ENCODE measurements at regions not wholly inside any gene's neighbourhood (a gene's known extent, or its start where the extent isn't known, plus 50 kb on each side); places are given as distances from the start of the nearest gene placed in this dataset.
"Not testable (repeated sequence)": the region's sequence is repeated elsewhere in the genome, so short reads cannot be mapped to it uniquely, and the experiment has no call there.

- no peaks in the 10 kb centered on the region for H3K9me3 ChIP-seq
- DNase-seq (ENCODE audit: low spot score): no peak
- H3K36me3 ChIP-seq: peaks cover 5% of the 10 kb centered on the region
- H3K27ac ChIP-seq: no peak overlapping the region
- TF ChIP-seq, protein P1, sequence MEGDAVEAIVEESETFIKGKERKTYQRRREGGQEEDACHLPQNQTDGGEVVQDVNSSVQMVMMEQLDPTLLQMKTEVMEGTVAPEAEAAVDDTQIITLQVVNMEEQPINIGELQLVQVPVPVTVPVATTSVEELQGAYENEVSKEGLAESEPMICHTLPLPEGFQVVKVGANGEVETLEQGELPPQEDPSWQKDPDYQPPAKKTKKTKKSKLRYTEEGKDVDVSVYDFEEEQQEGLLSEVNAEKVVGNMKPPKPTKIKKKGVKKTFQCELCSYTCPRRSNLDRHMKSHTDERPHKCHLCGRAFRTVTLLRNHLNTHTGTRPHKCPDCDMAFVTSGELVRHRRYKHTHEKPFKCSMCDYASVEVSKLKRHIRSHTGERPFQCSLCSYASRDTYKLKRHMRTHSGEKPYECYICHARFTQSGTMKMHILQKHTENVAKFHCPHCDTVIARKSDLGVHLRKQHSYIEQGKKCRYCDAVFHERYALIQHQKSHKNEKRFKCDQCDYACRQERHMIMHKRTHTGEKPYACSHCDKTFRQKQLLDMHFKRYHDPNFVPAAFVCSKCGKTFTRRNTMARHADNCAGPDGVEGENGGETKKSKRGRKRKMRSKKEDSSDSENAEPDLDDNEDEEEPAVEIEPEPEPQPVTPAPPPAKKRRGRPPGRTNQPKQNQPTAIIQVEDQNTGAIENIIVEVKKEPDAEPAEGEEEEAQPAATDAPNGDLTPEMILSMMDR (IDR thresholded peaks at IDR 0.05): no peak
- H3K27me3 ChIP-seq: no peaks in the 10 kb centered on the region
- no peaks in the 10 kb centered on the region for H3K4me1 ChIP-seq
- no peak overlapping the region for H3K4me3 ChIP-seq
Measured at GRCh38 chr5:94057217-94057616, 315.8 kb upstream of the POU5F2 start.

- DNase-seq (ENCODE audit: low spot score); H3K27ac ChIP-seq; H3K9me3 ChIP-seq; H3K4me3 ChIP-seq; H3K27me3 ChIP-seq; H3K4me1 ChIP-seq: not testable (repeated sequence)
- peaks cover 14% of the 10 kb centered on the region for H3K36me3 ChIP-seq
Measured at GRCh38 chr5:94049307-94049922, 308.0 kb upstream of the POU5F2 start.

DNA sequence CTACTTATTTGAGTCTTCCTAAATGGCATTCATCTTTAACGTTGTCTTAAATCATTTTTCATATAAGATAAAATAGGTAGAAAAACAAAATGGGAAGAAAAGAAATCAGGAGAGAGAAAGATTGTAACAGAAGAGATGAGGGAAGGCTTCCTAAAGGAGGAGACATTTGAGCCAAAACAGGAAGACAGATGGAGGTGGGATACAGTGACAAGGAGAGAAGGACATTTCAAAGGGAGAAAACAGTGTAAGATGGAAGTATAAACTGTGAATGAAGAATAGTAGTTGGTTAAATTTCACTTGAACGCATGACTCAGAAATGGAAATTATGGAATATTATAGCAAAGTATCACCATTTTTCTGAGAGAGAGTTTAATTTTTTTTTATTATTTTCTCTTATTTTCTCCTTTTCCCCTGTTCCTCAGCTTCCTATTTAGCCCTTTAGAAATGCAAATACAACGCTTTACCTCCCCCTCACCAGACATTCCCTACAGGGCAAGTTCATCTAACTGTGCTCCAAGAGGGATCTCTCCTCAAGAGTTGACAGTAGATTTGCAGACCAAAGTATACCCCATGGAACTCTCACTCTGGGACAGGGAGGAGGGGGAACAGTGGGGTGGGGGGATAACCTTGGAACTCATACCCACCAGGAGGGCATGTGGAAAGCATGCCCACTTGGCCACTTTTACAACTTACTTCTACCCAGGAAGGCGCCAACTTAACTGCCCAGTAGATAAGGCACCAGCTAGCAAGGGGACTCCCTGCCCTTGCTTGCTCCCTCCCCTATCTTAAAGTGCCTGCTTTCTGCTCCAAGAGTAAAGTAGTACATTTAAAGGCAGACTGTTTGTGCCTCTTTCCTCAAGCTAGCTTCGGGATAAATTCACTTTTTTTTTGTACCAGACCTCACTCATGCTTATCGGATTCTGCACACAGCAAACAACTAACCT, 304.7 kb upstream of the POU5F2 start:
- Histone ChIP-seq H3K4me3 (no peak overlapping the region), H3K27me3 (no peaks in the 10 kb centered on the region), H3K9me3 (no peaks in the 10 kb centered on the region), H3K36me3 (no peaks in the 10 kb centered on the region), H3K4me1 (no peaks in the 10 kb centered on the region), H3K27ac (no peak overlapping the region)
- TF ChIP-seq, protein P1 (IDR thresholded peaks at IDR 0.05): no peak
- DNase-seq (ENCODE audit: low spot score): no peak

DNA sequence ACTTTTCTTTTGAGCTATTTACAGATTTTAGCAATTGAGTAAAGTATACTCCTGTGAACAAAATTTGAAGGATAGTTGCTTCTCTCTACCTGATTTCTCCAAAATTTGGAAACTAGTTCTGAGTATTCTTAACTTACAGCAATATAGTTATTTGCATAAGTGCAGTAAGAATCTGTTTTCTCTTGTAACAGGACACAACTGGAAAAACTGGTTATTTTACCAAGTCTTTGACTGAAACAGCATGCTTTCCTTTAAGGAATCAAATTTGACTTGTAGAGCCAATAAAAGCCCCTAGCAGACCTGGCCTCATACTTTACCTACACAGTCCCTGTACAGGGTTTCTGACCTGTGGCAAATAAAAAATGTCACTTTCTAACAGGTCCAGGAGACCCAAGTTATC, 301.9 kb upstream of the POU5F2 start:
- no peak overlapping the region for H3K4me3 ChIP-seq
- TF ChIP-seq, protein P1 (IDR thresholded peaks at IDR 0.05): no peak
- no peak for DNase-seq (ENCODE audit: low spot score)
- H3K4me1 ChIP-seq: no peaks in the 10 kb centered on the region
- no peaks in the 10 kb centered on the region for H3K27me3 ChIP-seq
- H3K9me3 ChIP-seq: no peaks in the 10 kb centered on the region
- no peak overlapping the region for H3K27ac ChIP-seq
- no peaks in the 10 kb centered on the region for H3K36me3 ChIP-seq

DNA sequence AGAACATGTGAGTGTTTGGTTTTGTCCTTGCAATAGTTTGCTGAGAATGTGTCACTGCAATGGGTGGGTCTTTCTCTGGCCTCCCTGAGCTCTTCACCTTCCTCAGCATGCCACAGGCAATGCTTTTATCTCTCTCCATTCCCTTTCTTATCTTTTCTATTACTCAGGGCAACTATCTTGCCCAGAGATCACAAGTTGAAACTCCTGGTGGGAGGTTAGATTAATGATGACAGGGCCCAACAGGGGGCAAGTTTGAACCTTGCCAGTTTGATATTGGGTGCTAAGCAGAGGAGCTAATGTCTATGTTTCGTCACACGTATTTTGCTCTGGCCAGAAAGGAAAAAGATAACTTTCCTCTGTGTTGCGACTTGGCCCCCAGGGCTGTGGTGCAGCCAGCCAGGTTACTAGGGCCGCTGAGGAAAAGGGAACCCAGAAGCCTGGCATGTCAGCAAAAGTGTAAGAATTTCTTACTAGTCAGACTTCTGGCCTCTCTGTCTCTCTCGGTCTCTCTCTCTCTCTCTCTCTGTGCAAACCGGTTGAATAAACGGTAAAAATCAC, 299.3 kb upstream of the POU5F2 start:
- H3K4me1 ChIP-seq: no peaks in the 10 kb centered on the region

More for the DNA sequence above, 299.3 kb upstream of the POU5F2 start:
- TF ChIP-seq, protein P1 (IDR thresholded peaks at IDR 0.05): no peak
- no peak for DNase-seq (ENCODE audit: low spot score)
- Histone ChIP-seq H3K27me3 (no peaks in the 10 kb centered on the region), H3K27ac (no peak overlapping the region), H3K36me3 (no peaks in the 10 kb centered on the region), H3K4me3 (no peak overlapping the region), H3K9me3 (no peaks in the 10 kb centered on the region)
